GM19043 (cell line): ENCODE measurements at regions not wholly inside any gene's neighbourhood (a gene's known extent, or its start where the extent isn't known, plus 50 kb on each side); places are given as distances from the start of the nearest gene placed in this dataset.

Source experiments
- ATAC-seq: cut with Tn5 transposase; IDR thresholded peaks from one replicate; pipeline ENCODE4 v1.9.1; 2021; ENCODE audit warnings: low read depth; ENCODE audit not compliant: unreplicated experiment

DNA sequence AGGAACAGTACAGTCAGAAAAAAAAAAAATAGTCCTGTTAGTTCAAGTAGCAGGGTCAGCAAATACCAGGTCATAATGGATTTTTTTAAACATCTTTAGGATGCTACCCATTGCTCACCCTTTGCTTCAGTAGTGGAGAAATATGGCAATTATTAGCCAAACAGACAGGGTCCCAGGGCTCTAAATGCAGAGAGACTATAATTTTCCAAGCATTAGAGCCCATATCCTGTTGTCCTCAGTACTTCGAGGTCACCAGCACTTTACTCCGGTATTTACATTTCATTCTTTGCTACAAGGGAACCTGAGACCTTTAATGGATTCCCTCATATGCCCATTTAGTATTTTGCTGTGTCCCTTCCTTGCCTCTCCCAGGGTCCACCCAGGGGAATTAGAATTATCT is 1562.9 kb upstream of the TENM3 start:
- ATAC-seq, result no peak

DNA sequence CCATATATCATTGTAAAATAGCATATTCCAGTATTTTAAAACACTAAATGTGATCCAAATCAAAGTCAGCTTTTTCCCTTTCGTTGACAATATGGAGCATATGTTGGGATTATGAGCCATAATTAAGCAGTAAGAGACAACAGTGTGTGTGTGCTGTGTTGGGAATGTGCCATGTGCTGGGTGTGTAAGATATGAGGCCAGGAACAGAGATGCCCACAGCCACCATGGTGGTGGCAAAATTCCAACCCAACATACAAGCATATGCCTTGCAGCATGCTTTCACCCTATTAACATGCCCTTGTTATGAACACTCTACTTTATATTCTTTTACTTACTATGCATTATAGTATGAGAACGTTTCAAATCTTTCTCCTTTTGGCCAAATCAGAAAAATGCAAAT is 1560.4 kb upstream of the TENM3 start:
- ATAC-seq, result no peak

DNA sequence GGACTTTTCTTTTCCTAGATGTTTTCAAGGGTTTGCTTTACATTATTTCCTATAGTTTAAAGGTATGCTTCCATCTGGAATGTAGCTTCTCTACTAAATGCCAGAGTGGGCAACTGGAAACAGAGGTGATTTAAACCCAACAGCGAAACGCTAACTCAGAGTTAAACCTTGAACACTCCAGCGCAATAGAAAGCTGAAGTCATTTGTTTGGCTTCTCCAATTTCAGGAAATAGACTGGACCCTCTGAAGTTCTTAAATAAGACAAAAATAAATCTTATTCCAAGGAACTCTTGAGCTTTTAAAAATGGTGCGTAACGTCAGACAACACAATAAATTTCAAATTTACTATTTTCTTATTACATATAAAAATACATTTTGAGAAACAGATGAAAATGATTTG is 1560.0 kb upstream of the TENM3 start:
- no peak for ATAC-seq

DNA sequence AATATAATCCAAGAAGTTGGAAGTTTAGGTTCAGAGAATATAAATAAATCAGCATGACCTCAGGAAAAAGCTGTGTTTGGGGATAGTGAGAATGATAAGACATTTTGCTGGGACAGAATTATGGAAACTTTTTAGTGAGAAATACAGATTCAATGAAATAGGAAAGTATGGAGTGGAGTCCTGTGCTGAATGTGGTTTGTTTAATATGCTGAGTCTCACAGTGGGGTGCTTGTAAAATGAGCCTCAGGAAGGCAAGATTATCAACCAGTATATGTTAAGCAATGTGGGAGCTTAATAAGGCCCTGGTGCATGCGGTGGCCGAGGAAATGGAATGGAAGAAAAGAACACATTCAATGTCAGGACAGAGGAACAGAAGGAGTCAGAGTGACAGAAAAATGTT is 1554.7 kb upstream of the TENM3 start:
- no peak for ATAC-seq

DNA sequence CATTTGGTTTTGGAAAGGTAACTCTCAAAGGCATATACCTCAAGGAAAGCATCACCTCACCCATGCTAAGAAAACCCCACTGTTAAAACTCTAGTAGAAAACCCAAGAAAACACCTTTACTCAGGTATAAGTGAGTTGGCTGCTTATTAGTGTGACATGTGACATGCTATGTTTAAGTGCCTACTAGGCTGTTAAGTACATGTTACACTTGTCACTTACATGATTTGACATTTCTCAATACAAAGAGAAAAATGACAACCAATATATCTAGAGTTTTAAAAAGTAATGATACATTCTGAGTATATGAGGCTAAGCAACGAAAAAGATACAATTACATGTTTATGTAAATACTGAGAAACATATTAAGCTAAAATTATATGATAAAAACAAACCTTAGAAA is 1548.3 kb upstream of the TENM3 start:
- no peak for ATAC-seq

DNA sequence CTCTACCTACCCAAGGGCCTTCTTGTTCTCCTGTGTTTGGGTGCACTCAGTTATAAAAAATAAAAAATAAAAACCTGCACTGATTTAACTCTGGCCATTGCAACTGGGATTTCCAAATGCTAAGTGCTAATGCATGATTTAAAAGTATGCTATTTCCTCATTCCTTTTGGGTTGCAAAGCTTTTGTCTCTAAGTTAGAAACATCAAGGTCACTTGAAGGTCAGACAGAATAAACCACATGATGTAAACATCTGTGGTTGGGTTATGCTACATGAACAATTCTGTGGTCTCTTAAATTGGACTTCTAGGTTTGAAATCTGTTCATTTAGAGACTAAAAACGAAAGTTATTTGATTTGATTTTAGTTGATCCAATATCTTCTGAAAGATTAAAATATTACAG is 1547.4 kb upstream of the TENM3 start:
- ATAC-seq, result no peak

DNA sequence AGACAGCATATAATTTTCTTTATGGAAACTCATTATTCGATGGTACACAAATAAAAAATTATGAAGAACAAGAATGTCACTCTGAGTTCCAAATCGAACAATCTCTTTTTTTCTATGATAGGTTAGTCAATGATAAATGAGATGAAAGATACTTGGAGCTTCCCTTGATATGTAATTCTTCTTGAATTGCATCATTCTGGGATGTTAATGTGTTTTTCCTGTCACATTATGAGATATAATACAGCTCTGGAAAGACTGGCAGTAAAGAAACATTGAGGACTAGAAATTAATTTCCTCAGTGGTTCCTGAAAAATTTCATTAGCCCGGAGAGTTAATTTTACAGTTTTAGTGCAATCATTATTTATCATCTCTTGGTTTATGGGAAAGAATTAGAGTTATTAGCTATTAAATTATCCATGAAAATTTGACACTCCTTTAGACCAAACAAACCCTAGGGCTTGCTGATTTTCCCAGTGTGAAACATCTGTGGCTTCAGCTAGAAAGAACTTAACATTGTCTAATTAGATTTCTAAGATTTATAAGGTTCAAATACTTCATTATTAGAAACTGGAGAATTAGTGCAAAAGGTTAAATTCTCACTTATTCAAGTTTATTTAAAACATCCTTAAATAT is 1546.6 kb upstream of the TENM3 start:
- ATAC-seq, result no peak

DNA sequence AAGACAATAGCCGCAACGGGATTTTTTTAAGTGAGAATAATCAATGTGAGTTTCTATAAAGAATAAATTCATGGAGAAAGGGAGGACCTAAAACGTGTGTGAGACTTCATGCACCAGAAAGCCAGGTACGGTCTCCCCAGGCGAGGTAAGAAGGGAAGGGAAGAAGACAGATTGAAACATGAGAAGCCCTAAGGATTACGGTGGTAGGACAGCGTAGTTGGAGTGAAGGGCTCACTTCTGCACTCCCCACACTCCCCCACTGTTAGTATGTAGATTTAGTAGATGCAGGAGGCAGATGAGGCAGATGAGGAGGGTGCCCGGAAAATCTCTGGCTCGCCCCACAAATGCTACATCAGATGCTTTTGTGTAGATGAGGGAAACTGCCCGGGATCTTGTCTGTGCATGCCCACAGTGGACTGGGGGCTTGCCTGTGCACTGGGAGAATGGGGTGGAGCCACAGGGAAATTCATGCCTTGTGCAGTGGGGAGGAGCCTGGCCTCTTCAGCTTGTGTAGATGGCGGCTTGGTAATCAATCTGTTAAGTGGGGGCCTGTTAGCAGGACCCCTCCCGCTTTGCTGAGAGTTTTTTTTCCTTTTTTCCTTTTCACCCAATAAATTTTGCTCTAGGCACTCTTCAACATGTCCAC is 1544.5 kb upstream of the TENM3 start:
- no peak for ATAC-seq

DNA sequence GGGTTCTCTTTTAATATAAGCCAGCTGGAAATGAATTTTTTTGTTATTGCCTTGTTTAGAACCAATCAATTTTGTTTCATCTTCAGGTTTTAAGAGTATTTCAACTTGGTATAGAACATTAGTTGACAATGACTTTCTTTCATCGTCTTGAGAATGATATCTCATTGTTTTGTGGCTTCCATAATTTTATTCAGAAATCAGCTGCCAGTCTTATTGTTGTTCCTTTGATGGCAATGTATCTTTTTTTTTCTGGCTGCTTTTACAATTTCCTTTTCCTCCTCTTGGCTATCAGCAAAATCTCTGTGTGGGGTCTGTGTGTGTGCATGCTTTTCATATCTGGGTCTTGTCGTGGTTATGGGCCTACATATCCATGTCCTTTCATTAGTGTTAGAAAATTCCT is 1536.4 kb upstream of the TENM3 start:
- no peak for ATAC-seq

DNA sequence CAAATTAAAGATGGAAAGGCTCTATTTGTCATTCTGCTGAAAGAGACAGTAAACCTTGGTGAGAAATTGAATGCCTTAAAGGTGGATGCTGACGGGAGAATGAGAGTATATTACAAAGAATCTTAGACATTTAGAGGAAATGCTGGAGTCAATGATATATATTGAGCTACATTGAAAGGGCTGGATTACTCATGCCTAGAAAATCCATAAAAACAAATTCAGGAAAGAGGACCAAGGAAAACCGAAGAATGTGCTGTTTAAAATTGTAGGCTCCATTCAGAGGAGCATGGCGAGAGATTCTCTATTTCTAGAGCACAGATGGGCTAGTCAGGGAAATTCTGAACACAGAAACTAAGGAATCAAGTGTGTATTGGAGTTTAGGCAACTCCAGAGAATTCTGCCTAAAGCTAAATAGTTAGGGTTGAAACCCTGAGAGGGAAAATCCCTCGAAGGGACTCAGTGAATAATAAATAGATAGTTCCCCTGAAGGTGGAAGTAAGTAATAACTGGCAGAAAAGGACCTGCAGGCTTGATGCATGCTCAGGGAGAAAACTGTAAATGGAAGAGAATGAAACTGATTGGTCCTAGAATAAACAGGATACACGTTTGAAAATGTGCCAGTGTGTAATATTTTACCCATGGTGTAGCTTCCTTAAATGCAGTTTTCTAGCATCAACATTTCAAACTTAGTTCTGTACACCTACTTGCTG is 1532.4 kb upstream of the TENM3 start:
- ATAC-seq, result no peak

DNA sequence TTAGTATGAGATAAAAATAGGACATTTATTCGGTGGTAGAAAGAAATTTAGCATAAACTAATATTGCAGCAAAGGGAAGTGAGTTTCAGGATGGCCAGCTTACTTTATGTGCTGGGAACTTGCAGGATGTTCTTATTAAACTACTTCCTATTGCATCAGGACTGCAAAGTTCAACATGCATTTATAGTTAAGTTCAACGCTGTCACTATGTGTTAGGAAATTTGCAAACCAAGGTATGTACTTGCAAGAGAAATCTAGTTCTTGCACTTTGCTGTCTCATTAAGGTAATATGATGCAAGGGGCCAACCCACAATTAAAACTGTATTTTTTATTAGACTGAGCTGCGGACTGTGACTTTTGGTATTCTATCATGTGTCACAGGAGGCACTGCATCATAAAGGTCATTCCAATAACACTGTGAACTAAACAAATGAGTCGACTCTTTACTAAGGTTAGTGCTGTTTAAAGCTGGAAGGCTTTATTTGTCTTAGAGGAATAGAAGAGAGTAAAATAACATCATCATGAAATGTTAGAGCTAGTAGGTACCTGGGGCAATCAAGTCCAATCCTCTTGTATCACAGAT is 1525.7 kb upstream of the TENM3 start:
- no peak for ATAC-seq

DNA sequence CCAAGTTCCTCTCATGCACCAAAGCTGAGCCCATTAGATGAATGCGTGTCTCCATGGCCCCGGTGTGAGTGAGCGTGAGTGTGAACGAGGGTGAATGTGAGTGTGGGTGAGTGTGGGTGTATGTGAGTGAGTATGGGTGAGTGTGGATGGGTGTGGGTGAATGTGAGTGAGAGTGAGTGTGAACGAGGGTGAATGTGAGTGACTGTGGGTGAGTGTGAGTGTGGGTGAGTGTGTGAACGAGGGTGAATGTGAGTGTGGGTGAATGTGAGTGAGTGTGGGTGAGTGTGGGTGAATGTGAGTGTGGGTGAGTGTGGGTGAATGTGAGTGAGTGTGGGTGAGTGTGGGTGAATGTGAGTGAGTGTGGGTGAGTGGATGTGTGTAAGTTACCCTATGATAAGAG is 1521.8 kb upstream of the TENM3 start:
- ATAC-seq, result no peak

DNA sequence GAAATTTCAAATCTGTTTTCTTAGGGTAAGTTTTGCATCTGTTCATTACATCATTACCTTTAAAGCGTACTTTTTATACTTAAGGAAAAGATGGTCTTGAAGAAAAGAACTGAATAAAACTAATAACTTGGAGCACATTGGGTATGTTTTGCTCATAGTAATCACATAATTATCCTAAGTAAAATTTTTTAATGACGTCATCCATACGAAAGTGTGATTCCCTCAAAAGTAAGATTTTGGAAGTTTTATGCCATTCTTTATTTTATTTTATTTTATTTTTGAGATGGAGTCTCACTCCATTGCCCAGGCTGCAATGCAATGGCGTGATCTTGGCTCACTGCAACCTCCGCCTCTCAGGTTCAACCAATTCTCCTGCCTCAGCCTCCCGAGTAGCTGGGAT is 1516.6 kb upstream of the TENM3 start:
- no peak for ATAC-seq

DNA sequence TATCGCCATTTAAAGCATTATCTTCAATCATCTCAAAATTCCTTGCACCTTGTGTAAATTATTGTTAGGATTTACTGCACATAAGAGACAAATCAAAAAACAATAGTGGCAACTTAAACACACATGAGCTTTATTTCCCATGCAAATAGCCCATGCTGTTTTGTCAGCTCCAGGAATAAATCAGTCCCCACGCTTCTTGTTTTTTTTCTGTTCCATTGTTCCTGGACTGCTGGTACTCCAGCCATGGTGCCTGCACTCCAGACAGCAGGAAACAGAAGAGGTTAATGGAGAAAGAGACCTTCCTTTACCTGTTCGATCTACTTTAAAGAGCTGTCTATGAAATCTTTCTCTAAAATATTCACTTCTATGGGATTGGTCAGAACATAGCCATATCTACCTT is 1515.7 kb upstream of the TENM3 start:
- ATAC-seq, result no peak

DNA sequence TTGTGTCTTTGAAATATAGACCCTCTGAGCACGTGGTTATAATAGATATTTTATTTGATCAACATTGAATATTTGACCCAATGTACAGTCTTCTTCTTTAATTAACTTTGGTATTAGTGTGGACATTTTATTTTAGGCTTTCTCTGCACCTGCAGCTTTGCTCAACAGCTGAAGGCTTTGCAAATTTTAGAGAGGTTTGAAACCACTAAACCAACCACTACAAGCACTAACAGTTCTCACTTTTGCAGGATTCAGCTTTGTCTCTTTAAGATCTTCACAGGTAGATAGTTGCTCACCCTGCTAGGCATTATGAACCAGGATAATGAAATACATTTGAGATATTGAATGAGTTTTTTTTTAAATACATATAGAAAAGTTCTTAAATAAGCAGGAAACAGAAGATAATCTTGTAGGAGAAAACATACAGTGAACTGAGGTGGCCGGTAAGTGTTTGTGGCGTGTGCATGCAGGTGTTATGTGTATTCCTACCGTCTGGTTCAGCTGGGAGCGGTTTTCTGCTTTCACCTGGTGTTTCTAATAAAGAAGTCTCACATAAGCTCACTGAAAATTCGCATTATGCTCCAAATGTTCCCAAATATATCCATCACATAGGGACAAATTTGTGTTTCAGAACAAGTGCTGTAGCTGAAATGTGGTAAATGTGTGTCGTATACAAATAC is 1508.3 kb upstream of the TENM3 start:
- no peak for ATAC-seq

DNA sequence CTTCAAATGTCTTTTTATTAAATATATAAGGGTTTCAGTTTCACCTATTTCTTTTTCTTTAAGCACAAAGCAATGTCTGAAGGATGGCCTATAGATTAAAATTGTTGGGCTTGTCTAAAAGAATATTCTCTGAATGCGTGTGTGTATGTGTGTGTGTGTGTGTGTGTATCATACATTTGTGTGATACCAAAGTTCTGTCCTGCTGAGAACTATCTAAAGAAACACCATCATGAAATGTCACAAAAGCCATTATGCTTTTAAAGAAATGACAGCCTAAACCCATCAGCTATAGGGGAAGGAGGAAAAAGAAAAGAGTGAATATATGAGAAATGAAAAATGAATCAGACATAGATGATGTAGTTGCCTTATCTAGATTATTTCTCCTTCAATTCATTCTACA is 1501.5 kb upstream of the TENM3 start:
- no peak for ATAC-seq

DNA sequence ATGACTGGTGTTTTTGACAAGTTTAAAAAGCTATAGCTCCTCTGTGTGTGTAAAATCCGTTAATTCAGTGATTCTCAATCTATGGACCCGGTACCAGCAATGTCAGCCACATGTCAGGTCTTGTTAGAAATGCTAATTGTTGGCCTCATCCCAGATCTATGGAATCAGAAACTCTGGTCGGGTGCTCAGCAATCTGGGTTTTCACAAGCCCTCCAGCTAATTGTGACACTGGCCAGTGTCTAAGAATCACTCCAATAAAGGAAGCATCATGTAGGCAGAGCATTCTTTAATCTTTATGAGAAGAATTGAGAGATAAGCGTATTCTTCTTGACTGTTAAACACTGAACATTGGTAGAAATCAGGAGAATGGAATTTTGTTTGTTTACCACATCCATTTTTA is 1498.2 kb upstream of the TENM3 start:
- no peak for ATAC-seq

DNA sequence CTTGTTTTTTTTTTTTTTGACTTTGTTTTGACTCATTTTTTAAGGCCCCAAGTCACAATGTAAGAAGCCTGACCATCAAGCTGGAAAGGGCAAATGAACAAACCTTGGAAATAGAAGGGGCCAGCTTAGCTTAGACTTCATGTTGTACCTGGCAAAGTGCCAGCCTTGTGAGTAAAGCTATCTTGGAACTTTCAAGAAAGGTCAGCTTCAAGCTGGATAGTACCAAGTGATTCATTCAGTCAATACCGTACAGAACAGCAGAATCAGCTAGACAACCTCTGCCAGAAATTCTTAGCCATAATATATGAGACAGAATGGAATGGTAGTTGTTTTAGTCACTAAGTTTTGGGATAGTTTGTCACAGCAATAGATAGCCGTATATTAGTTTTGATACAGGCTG is 1492.2 kb upstream of the TENM3 start:
- ATAC-seq, result no peak

DNA sequence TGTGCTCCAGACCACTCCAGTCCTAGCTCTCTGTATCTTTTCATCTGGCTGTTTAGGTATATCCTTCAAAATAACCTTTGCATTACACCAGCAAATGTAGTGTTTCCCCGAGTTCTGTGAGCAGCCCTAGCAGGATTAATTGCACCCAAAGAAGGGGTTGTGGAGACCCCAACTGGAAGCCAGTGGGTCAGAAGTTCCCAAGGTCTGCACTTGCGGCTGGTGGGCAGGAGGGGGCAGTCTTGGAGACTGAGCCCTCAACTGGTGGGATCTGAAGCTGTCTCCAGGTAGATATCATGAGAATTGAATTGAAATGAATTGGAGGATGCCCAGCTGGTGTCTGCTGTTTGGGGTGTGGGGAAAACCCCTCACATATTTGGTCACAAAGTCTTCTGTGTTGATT is 1485.3 kb upstream of the TENM3 start:
- no peak for ATAC-seq

DNA sequence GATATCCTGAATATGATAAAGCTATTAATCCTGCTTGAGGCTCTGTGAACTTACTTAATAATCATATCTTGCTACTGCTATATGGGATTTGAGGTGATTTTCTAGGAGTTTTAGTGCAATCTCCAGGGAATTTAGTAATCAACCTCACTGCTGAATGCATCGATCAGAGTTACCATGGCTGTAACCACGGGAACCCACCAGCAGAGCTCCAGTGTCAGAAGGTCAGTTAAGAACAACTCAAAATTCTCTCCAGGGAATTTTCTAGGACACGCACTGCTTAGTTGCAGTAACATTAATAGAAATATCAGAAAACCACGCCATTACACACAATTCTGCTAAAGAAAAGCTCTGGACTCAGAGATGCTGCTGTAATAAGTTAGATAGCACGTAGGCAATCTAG is 1477.2 kb upstream of the TENM3 start:
- ATAC-seq, result no peak
